Motor neuron (in vitro differentiated cells): ENCODE measurements at regions not wholly inside any gene's neighbourhood (a gene's known extent, or its start where the extent isn't known, plus 50 kb on each side); places are given as distances from the start of the nearest gene placed in this dataset.

Experiments
- ATAC-seq, 8 experiments: fragments of 200-7000 bp; cut with Tn5 transposase; replicated peaks in 6 of 8; 2 replicates each; pipeline ENCODE4 v1.8.0; 2021; ENCODE audit warnings: mild to moderate bottlenecking in 8 of 8, moderate library complexity in 8 of 8
- H3K27ac ChIP-seq, 2 donors: fragments of 250-450 bp; sonication (Bioruptor Pico); 2 replicates each; pipeline ENCODE4 v1.9.0; 2021; ENCODE audit warnings: antibody characterized with exemption in 2 of 2, mild to moderate bottlenecking in 2 of 2, moderate library complexity in 1 of 2
- H3K4me1 ChIP-seq, 2 donors: fragments of 250-450 bp; sonication (Bioruptor Pico); replicated peaks in 1 of 2; 2 replicates each; pipeline ENCODE4 v1.6.1; 2021; ENCODE audit warnings: antibody characterized with exemption in 2 of 2, mild to moderate bottlenecking in 2 of 2, moderate library complexity in 1 of 2
- H3K4me3 ChIP-seq, 5 donors: fragments of 250-450 bp; sonication (Bioruptor Pico); 2 replicates each; pipeline ENCODE4 v1.9.0; 2021; ENCODE audit warnings: antibody characterized with exemption in 5 of 5, mild to moderate bottlenecking in 5 of 5, moderate library complexity in 4 of 5
- whole genome bisulfite sequencing, 10 experiments: fragments of 450-650 bp; shearing (Covaris generic); methylation state at CpG; one replicate each; pipeline ENCODE4 v1.0.0; 2022; 5-methylcytosine and 5-hydroxymethylcytosine counted together
- in situ Hi-C, 9 experiments: fragments of 400-800 bp; cut with MboI; loops; one replicate each; pipeline ENCODE4 v1.15.0; 2021; ENCODE audit warnings: low sequenced_read_pairs in 9 of 9, low pct_unique_long_range_greater_than_20kb in 2 of 9; ENCODE audit not compliant: unreplicated experiment in 9 of 9

DNA sequence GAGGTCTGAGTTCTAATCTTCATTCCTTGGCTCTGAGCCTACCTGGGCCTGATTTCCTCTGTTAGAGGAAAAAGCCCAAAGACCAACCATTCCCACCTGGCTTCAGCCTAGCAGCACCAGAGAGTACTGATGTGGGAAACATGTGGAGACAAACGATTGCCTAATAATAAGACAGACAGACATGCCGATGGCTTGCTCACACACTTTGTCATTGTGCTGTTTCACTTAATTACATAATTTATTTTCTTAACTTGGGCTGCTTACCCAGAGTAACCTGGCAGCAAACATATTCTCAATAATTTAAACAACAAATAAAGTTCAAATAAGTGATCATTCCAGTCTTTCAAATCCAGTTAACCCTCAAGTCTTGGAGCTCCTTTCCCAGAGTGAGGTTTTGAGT lies 83.4 kb downstream of the MAF start:
- Histone ChIP-seq H3K4me3 (no peak overlapping the region), H3K4me1 (peaks cover 10 to 13% of the 10 kb centered on the region in 2 donors), H3K27ac (no peak overlapping the region)
- 0 to 100% (median 82%) methylated on average over 1 to 2 of the region's 2 CpGs for WGBS, 10 experiments
- ATAC-seq = no peak
- in situ Hi-C loops = no loop called here

- no peak for ATAC-seq
- in situ Hi-C loops = no loop called here
- Histone ChIP-seq H3K4me3 (no peak overlapping the region), H3K27ac (no peak overlapping the region), H3K4me1 (peaks cover 10 to 19% of the 10 kb centered on the region in 2 donors)
- 0 to 84% (median 55%) methylated on average over 1 to 4 of the region's 5 CpGs for WGBS, 10 experiments
Measured at GRCh38 chr16:79510879-79511278, 89.7 kb downstream of the MAF start.

DNA sequence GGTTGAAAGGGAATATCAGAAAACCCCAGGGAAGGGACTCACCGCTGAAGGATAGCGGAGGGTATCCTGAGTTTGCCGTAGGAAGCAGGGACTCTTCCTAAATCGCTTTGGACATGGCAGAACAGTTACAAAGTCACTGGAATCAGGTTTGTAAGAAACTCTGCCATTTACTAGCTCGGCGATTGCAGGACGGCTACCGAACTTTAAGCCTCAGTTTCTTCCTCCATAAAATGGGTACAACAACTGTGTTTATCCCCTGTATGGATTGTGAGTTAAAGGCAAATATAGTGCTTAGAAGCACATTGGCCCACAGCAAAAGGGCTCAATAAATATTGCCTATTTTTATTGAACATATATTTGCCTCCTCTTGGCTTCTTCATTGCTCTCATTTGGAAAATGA lies 90.6 kb downstream of the MAF start:
- 57 to 100% (median 86%) methylated on average over 1 to 8 of the region's 8 CpGs; no CpG with 5 or more reads in 2 of the 10 experiments for WGBS, 10 experiments
- Histone ChIP-seq H3K4me1 (peaks cover 10 to 19% of the 10 kb centered on the region in 2 donors), H3K4me3 (no peak overlapping the region), H3K27ac (no peak overlapping the region)
- in situ Hi-C loops = no loop called here
- ATAC-seq = no peak

GRCh38 chr16:79509211-79509631 lies 91.3 kb downstream of the MAF start:
- Histone ChIP-seq H3K4me1 (peaks cover 10 to 18% of the 10 kb centered on the region in 2 donors), H3K4me3 (no peak overlapping the region), H3K27ac (no peak overlapping the region)
- ATAC-seq = peak in 4 of 8 experiments; percentile 12 to 94 (median 26)
- 34 to 100% (median 68%) methylated on average over 1 to 6 of the region's 9 CpGs; no CpG with 5 or more reads in 5 of the 10 experiments for WGBS, 10 experiments
- in situ Hi-C loops = no loop called here

DNA sequence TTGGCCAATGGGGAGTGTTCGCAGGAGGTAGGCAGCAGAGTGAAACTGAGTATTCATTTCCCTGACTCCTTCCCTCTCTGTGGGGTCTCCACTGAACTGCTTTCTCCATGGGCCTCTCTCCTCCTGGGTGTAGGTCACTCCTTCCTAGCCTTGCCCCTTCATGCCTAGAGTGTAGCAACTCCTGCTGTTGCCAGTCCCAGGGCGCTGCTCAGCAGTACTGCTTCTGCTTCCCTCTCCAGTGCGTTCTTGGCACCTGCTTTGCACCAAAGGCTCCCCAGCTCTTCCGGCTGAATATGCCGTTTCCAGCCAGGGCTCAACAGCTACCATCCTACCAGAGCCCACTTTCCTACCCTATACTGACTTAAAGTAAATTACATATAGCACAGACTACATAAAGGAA lies 92.2 kb downstream of the MAF start:
- Histone ChIP-seq H3K4me1 (peaks cover 7 to 9% of the 10 kb centered on the region in 2 donors), H3K27ac (no peak overlapping the region), H3K4me3 (no peak overlapping the region)
- ATAC-seq = no peak
- WGBS, 10 experiments = 26 to 100% (median 77%) methylated on average over 1 to 5 of the region's 5 CpGs; no CpG with 5 or more reads in 4 of the 10 experiments
- in situ Hi-C loops = no loop called here

GRCh38 chr16:79505344-79505743 lies 95.2 kb downstream of the MAF start:
- WGBS, 10 experiments = 20 to 95% (median 79%) methylated on average over 1 to 9 of the region's 9 CpGs
- Histone ChIP-seq H3K4me3 (no peak overlapping the region), H3K27ac (no peak overlapping the region), H3K4me1 (no peaks in the 10 kb centered on the region)
- ATAC-seq = no peak
- in situ Hi-C loops = no loop called here

- Histone ChIP-seq H3K27ac (no peak overlapping the region), H3K4me1 (no peaks in the 10 kb centered on the region), H3K4me3 (no peak overlapping the region)
- 0 to 100% (median 92%) methylated on average over 2 of the region's 2 CpGs; no CpG with 5 or more reads in 1 of the 10 experiments for WGBS, 10 experiments
- ATAC-seq = no peak
- in situ Hi-C loops = no loop called here
Measured at GRCh38 chr16:79503511-79503910, 97.0 kb downstream of the MAF start.

DNA sequence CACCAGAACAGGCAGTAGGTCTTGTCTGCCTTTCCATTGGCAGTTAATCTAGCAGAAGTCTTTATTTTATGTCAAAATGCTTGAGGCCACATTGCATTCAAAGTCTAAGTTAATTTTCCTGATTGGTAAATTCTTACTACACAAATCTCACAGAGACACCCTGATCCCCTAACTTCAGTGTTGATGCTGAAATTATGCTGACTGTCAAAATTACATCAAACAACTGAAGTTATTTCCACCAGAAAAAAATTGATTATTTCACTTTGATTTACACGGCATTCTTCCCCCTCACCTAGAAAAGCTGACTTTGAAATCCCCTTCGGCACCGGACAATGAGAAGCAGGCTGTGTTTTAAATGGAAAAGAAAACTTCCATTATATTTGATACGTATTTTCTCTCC lies 99.1 kb downstream of the MAF start:
- H3K27ac ChIP-seq = no peak overlapping the region
- in situ Hi-C loops = no loop called here
- H3K4me3 ChIP-seq = no peak overlapping the region
- 36 to 94% (median 80%) methylated on average over 1 to 4 of the region's 4 CpGs; no CpG with 5 or more reads in 1 of the 10 experiments for WGBS, 10 experiments
- no peak for ATAC-seq
- H3K4me1 ChIP-seq = no peaks in the 10 kb centered on the region

- in situ Hi-C loops = no loop called here
- H3K27ac ChIP-seq = no peak overlapping the region
- 20 to 100% (median 65%) methylated on average over 1 to 2 of the region's 2 CpGs; no CpG with 5 or more reads in 4 of the 10 experiments for WGBS, 10 experiments
- no peaks in the 10 kb centered on the region for H3K4me1 ChIP-seq
- ATAC-seq = no peak
- no peak overlapping the region for H3K4me3 ChIP-seq
Measured at GRCh38 chr16:79500866-79501265, 99.7 kb downstream of the MAF start.

DNA sequence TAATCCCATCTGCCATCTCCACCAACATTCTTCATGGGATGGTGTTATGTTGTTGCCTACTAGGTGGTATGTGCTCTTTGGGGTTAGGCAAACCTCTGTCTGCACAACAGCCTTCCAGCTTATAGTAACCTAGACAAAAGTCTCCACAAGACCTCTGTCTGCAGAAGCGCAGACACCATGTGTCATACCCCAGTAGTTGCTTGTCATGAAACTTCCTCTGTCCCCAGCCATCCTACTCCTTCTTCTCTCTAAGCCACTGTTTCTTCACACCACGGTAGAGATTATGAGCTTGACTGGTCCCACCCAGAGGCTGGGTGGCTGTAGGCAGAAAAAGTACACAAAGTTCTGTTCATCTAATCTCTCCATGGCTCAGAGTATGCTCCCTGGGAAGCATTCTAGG lies 100.3 kb downstream of the MAF start:
- 77 to 100% (median 90%) methylated on average over 1 to 2 of the region's 2 CpGs; no CpG with 5 or more reads in 6 of the 10 experiments for WGBS, 10 experiments
- no peak overlapping the region for H3K4me3 ChIP-seq
- in situ Hi-C loops = no loop called here
- H3K4me1 ChIP-seq = no peaks in the 10 kb centered on the region
- H3K27ac ChIP-seq = no peak overlapping the region
- ATAC-seq = no peak

DNA sequence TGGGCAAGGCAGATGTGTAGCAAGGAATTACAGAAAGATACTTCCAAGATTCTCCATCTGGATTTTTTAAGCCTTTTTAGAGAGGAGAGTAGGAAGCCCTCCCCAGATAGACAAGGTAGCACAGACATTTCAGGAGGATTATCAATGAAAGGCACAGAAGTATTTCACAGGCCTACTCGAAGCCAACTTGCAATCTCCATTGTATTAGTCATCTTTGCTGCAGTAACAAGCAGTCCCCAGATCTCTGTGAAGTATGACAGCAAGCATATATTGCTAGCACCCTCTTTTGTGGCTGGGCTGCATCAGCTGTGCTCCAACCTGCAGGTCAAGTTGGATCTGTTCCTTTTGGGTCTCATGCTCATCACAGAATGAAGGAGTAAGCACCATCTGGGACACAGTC lies 101.6 kb downstream of the MAF start:
- in situ Hi-C loops = no loop called here
- H3K4me1 ChIP-seq = peaks cover 4 to 7% of the 10 kb centered on the region in 2 donors
- 14 to 100% (median 39%) methylated on average over 1 of the region's 1 CpG; no CpG with 5 or more reads in 4 of the 10 experiments for WGBS, 10 experiments
- H3K27ac ChIP-seq = no peak overlapping the region
- no peak for ATAC-seq
- no peak overlapping the region for H3K4me3 ChIP-seq

GRCh38 chr16:79497606-79498350 lies 102.8 kb downstream of the MAF start:
- no peak overlapping the region for H3K27ac ChIP-seq
- in situ Hi-C loops = no loop called here
- H3K4me1 ChIP-seq = peaks cover 13 to 18% of the 10 kb centered on the region in 2 donors
- WGBS, 10 experiments = 10 to 100% (median 90%) methylated on average over 2 to 4 of the region's 6 CpGs; no CpG with 5 or more reads in 3 of the 10 experiments
- no peak overlapping the region for H3K4me3 ChIP-seq
- ATAC-seq = no peak

GRCh38 chr16:79493911-79494310 lies 106.6 kb downstream of the MAF start:
- WGBS, 10 experiments = 0 to 63% (median 33%) methylated on average over 1 to 2 of the region's 2 CpGs; no CpG with 5 or more reads in 3 of the 10 experiments
- ATAC-seq = peak in 5 of 8 experiments; percentile 40 to 71 (median 66)
- in situ Hi-C loops = no loop called here
- H3K4me3 ChIP-seq = no peak overlapping the region
- H3K27ac ChIP-seq = no peak overlapping the region
- peaks cover 18 to 19% of the 10 kb centered on the region in 2 donors for H3K4me1 ChIP-seq

GRCh38 chr16:79492036-79492435 lies 108.5 kb downstream of the MAF start:
- in situ Hi-C loops = no loop called here
- no peak for ATAC-seq
- Histone ChIP-seq H3K4me1 (peaks cover 18 to 19% of the 10 kb centered on the region in 2 donors), H3K27ac (no peak overlapping the region), H3K4me3 (no peak overlapping the region)
- 56 to 85% (median 80%) methylated on average over 1 to 8 of the region's 10 CpGs; no CpG with 5 or more reads in 3 of the 10 experiments for WGBS, 10 experiments
